ENCODE measurements at regions not wholly inside any gene's neighbourhood (a gene's known extent, or its start where the extent isn't known, plus 50 kb on each side); places are given as distances from the start of the nearest gene placed in this dataset.

- H3K4me3 ChIP-seq (ENCODE audit: low read length) = no peak overlapping the region
- no peak for DNase-seq (ENCODE audit: low read depth, low spot score)
Observed at GRCh38 chr5:76030343-76030742, 52.8 kb upstream of the SV2C start.

GRCh38 chr5:76029739-76030138, 53.4 kb upstream of the SV2C start:
- DNase-seq (ENCODE audit: low read depth, low spot score) = no peak

GRCh38 chr5:76025790-76026189, 57.4 kb upstream of the SV2C start:
- H3K4me3 ChIP-seq (ENCODE audit: low read length) = no peak overlapping the region
- no peak for DNase-seq (ENCODE audit: low read depth, low spot score)

More at GRCh38 chr5:76029739-76030138, 53.4 kb upstream of the SV2C start:
- no peak overlapping the region for H3K4me3 ChIP-seq (ENCODE audit: low read length)

- no peak for DNase-seq (ENCODE audit: low read depth, low spot score)
- no peak overlapping the region for H3K4me3 ChIP-seq (ENCODE audit: low read length)
Observed at GRCh38 chr5:76025069-76025468, 58.1 kb upstream of the SV2C start.

GRCh38 chr5:76022611-76023010, 60.6 kb upstream of the SV2C start:
- no peak for DNase-seq (ENCODE audit: low read depth, low spot score)
- H3K4me3 ChIP-seq (ENCODE audit: low read length) = no peak overlapping the region

GRCh38 chr5:76021936-76022584, 61.1 kb upstream of the SV2C start:
- no peak for DNase-seq (ENCODE audit: low read depth, low spot score)
- no peak overlapping the region for H3K4me3 ChIP-seq (ENCODE audit: low read length)

GRCh38 chr5:76016258-76016657, 66.9 kb upstream of the SV2C start:
- DNase-seq (ENCODE audit: low read depth, low spot score) = no peak
- H3K4me3 ChIP-seq (ENCODE audit: low read length) = no peak overlapping the region

GRCh38 chr5:76014005-76014404, 69.2 kb upstream of the SV2C start:
- DNase-seq (ENCODE audit: low read depth, low spot score) = no peak
- H3K4me3 ChIP-seq (ENCODE audit: low read length) = no peak overlapping the region

GRCh38 chr5:76007904-76008303, 75.3 kb upstream of the SV2C start:
- no peak overlapping the region for H3K4me3 ChIP-seq (ENCODE audit: low read length)
- DNase-seq (ENCODE audit: low read depth, low spot score) = no peak

GRCh38 chr5:76000582-76000981, 82.6 kb upstream of the SV2C start:
- DNase-seq (ENCODE audit: low read depth, low spot score) = no peak
- H3K4me3 ChIP-seq (ENCODE audit: low read length) = no peak overlapping the region

- DNase-seq (ENCODE audit: low read depth, low spot score) = no peak
Observed at GRCh38 chr5:75993643-75994520, 89.3 kb upstream of the SV2C start.

GRCh38 chr5:75993183-75993582, 90.0 kb upstream of the SV2C start:
- no peak for DNase-seq (ENCODE audit: low read depth, low spot score)
- no peak overlapping the region for H3K4me3 ChIP-seq (ENCODE audit: low read length)

More at GRCh38 chr5:75993643-75994520, 89.3 kb upstream of the SV2C start:
- no peak overlapping the region for H3K4me3 ChIP-seq (ENCODE audit: low read length)

- no peak for DNase-seq (ENCODE audit: low read depth, low spot score)
- H3K4me3 ChIP-seq (ENCODE audit: low read length) = no peak overlapping the region
Observed at GRCh38 chr5:75992753-75993152, 90.4 kb upstream of the SV2C start.

- H3K4me3 ChIP-seq (ENCODE audit: low read length) = no peak overlapping the region
- no peak for DNase-seq (ENCODE audit: low read depth, low spot score)
Observed at GRCh38 chr5:75985077-75985476, 98.1 kb upstream of the SV2C start.

- no peak overlapping the region for H3K4me3 ChIP-seq (ENCODE audit: low read length)
- DNase-seq (ENCODE audit: low read depth, low spot score) = no peak
Observed at GRCh38 chr5:75975496-75975895, 107.7 kb upstream of the SV2C start.

- peak; percentile 84 for DNase-seq (ENCODE audit: low read depth, low spot score)
- H3K4me3 ChIP-seq (ENCODE audit: low read length) = no peak overlapping the region
Observed at GRCh38 chr5:75965292-75965691, 117.9 kb upstream of the SV2C start.

- DNase-seq (ENCODE audit: low read depth, low spot score) = no peak
Observed at GRCh38 chr5:75964008-75964407, 119.2 kb upstream of the SV2C start.

GRCh38 chr5:75963554-75963953, 119.6 kb upstream of the SV2C start:
- no peak for DNase-seq (ENCODE audit: low read depth, low spot score)

More at GRCh38 chr5:75964008-75964407, 119.2 kb upstream of the SV2C start:
- H3K4me3 ChIP-seq (ENCODE audit: low read length) = no peak overlapping the region

GRCh38 chr5:75961818-75962217, 121.4 kb upstream of the SV2C start:
- H3K4me3 ChIP-seq (ENCODE audit: low read length) = no peak overlapping the region
- no peak for DNase-seq (ENCODE audit: low read depth, low spot score)

More at GRCh38 chr5:75963554-75963953, 119.6 kb upstream of the SV2C start:
- H3K4me3 ChIP-seq (ENCODE audit: low read length) = no peak overlapping the region

GRCh38 chr5:75960129-75960528, 123.1 kb upstream of the SV2C start:
- no peak for DNase-seq (ENCODE audit: low read depth, low spot score)
- H3K4me3 ChIP-seq (ENCODE audit: low read length) = no peak overlapping the region

Data from Jurkat, Clone E6-1 (cell line).